GM10248 (cell line): ENCODE measurements at regions not wholly inside any gene's neighbourhood (a gene's known extent, or its start where the extent isn't known, plus 50 kb on each side); places are given as distances from the start of the nearest gene placed in this dataset.

Experiments
- CTCF ChIA-PET: fragments of 300-600 bp; sonication (Branson Sonifier 250); formaldehyde crosslinking; extraction: SDS; loops from one replicate; lab custom pipeline; 2021; ENCODE audit warnings: antibody characterized with exemption; lab: Yijun Ruan, JAX
- POLR2A ChIA-PET: fragments of 350-650 bp; sonication (Branson Sonifier 250); formaldehyde crosslinking; extraction: SDS; loops from one replicate; lab custom pipeline; 2020; ENCODE audit warnings: antibody characterized with exemption; lab: Yijun Ruan, JAX
- DNase-seq: peaks from one replicate; pipeline ENCODE4 v3.0.0; 2012; ENCODE audit errors: extremely low spot score
- TF ChIP-seq, protein P1 (sequence below): IDR thresholded peaks from 2 replicates; pipeline ENCODE4 v1.5.1; 2012; ENCODE audit warnings: mild to moderate bottlenecking, low read depth; ENCODE audit errors: extremely low read depth, missing control alignments, control extremely low read depth

- DNase-seq = no peak
- ChIA-PET POLR2A (no interaction called here), CTCF (no interaction called here)
- TF ChIP-seq, protein P1, sequence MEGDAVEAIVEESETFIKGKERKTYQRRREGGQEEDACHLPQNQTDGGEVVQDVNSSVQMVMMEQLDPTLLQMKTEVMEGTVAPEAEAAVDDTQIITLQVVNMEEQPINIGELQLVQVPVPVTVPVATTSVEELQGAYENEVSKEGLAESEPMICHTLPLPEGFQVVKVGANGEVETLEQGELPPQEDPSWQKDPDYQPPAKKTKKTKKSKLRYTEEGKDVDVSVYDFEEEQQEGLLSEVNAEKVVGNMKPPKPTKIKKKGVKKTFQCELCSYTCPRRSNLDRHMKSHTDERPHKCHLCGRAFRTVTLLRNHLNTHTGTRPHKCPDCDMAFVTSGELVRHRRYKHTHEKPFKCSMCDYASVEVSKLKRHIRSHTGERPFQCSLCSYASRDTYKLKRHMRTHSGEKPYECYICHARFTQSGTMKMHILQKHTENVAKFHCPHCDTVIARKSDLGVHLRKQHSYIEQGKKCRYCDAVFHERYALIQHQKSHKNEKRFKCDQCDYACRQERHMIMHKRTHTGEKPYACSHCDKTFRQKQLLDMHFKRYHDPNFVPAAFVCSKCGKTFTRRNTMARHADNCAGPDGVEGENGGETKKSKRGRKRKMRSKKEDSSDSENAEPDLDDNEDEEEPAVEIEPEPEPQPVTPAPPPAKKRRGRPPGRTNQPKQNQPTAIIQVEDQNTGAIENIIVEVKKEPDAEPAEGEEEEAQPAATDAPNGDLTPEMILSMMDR = no peak
Measured at GRCh38 chr4:187010052-187010451, 286.4 kb upstream of the FAT1 start.

- POLR2A ChIA-PET = no interaction called here
- CTCF ChIA-PET = no interaction called here
- no peak for DNase-seq
- TF ChIP-seq, protein P1 = no peak
Measured at GRCh38 chr4:187016101-187016500, 292.4 kb upstream of the FAT1 start.

- DNase-seq = no peak
- ChIA-PET CTCF (no interaction called here), POLR2A (no interaction called here)
- TF ChIP-seq, protein P1 = no peak
Measured at GRCh38 chr4:187017147-187017546, 293.5 kb upstream of the FAT1 start.

DNA sequence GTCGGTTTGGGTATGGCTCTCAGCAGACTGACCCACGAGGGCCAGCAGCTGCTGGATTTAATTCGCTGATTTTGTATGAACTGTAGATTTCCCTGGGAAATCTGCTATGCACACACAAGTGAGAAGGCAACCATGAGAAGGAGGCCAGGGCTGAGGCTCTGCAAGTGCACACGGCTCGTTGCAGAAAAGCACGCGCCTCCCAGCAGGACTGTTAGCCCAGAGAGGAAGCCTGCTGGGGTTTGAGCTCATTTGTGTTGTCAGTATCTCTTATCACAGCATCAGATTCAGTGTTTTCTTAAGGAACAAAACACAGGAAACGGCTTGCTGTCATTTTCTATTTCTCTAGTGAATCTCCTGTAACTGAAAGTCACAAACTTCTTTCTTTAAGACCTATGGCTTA is 296.2 kb upstream of the FAT1 start:
- ChIA-PET POLR2A (no interaction called here), CTCF (no interaction called here)
- no peak for DNase-seq

GRCh38 chr4:187020676-187021075 is 297.0 kb upstream of the FAT1 start:
- TF ChIP-seq, protein P1 = no peak
- ChIA-PET POLR2A (no interaction called here), CTCF (no interaction called here)
- no peak for DNase-seq

More for the DNA sequence above, 296.2 kb upstream of the FAT1 start:
- TF ChIP-seq, protein P1 = no peak

- ChIA-PET CTCF (interaction anchor here (0.8 to 1.2 kb wide), 2 partner anchors 9 to 13 kb away, joined by 3 read pairs; no protein-coding TSS in a partner anchor), POLR2A (no interaction called here)
- TF ChIP-seq, protein P1 = no peak
- no peak for DNase-seq
Measured at GRCh38 chr4:187021436-187022205, 298.0 kb upstream of the FAT1 start.

DNA sequence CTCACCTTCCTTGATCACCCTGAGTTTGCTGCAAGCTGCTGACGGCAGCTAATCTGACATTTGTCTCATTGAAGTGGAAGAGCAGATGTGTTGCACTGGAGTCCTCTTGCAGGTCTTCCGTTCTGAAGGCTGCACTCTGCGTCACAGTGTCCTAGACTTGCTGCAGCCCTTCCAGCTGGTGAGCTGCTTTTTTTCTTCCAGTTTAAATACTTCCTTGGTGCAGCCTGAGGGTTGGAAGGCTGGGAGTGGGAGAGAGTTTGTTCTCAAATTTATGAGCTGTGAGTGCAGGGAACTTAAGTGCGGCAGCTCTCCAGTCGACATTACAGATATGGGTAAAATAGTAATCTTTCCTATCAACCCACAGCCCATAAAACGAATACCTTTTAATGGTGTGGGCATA is 303.6 kb upstream of the FAT1 start:
- TF ChIP-seq, protein P1 = no peak
- no peak for DNase-seq
- POLR2A ChIA-PET = no interaction called here
- CTCF ChIA-PET = interaction anchor here (1.3 kb wide), 1 partner anchor 13 kb away, joined by 5 read pairs; no protein-coding TSS in a partner anchor
